Pancreas (tissue), 10 donors: ENCODE measurements at regions not wholly inside any gene's neighbourhood (a gene's known extent, or its start where the extent isn't known, plus 50 kb on each side); places are given as distances from the start of the nearest gene placed in this dataset.

Experiments
- ATAC-seq, 4 donors: fragments of 200-7000 bp; cut with Tn5 transposase; one replicate each; pipeline versions ENCODE4 v1.8.0 to v1.9.1; 2020; ENCODE audit warnings: mild to moderate bottlenecking in 4 of 4, moderate library complexity in 4 of 4
- DNase-seq, 6 donors: peaks; one replicate each; pipeline ENCODE4 v3.0.0-alpha.2; 2020
- FAIRE-seq: peaks from 2 replicates; lab custom pipeline; 2012; peaks lifted over from hg19 to GRCh38; lab: Jason Lieb, UNC
- H3K27ac ChIP-seq, 4 donors: fragments of 200-600 bp; sonication (generic); 1 replicate in 3 of 4; 2 replicates in 1 of 4; pipeline versions ENCODE4 v1.5.0 to v1.8.0; 2020
- H3K27me3 ChIP-seq, 4 donors: fragments of 200-600 bp; one replicate each; pipeline ENCODE4 v1.8.0; 2021
- H3K36me3 ChIP-seq, 3 donors: fragments of 200-600 bp; sonication (generic) in 1 of 3; one replicate each; pipeline versions ENCODE4 v1.5.0 to v1.8.0; 2020 to 2021
- H3K4me1 ChIP-seq, 3 donors: fragments of 200-600 bp; one replicate each; pipeline ENCODE4 v1.8.0; 2021
- H3K4me3 ChIP-seq, 4 donors: fragments of 200-600 bp; sonication (generic) in 2 of 4; one replicate each; pipeline versions ENCODE4 v1.5.0 to v1.8.0; 2020 to 2021
- H3K9me3 ChIP-seq, 4 donors: fragments of 200-600 bp; one replicate each; pipeline ENCODE4 v1.8.0; 2021
- CTCF ChIP-seq, 4 donors: fragments of 200-600 bp; sonication (generic) in 3 of 4; IDR thresholded peaks; one replicate each; pipeline versions ENCODE4 v1.5.0 to v1.8.0; 2021; ENCODE audit warnings: antibody characterized with exemption in 4 of 4
- WGBS, 2 donors: extraction: QIAGEN DNeasy Blood & Tissue Kit; methylation state at CpG; one replicate each; pipeline ENCODE4 v1.1.7; 2013; 5-methylcytosine and 5-hydroxymethylcytosine counted together
- intact Hi-C, 3 donors: fragments of 100-400 bp; cut with DNase I; formaldehyde crosslinking; loops; one replicate each; pipeline versions ENCODE4 v1.11.1 to v1.14.2; 2022
- donor health status: healthy with polysubstance abuse.
- donor health status: DM: no; HTN: no; CAD: no; lungs with moderate emphysema.
- donor health status: DM: no; HTN: no; CAD: no.
- donor health status: control.
- donor health status: control.
- donor health status: Bipolar disorder and iron deficiency.
- donor health status: DM: yes; HTN: yes; CAD: no.
- donor health status: DM: no; HTN: no; CAD: no.
- donor health status: DM: no; HTN: no; CAD: no.
- donor health status: DM: yes; HTN: yes; CAD: no.

- FAIRE-seq (no peak), ATAC-seq (no peak)
These were observed 164.8 kb upstream of the DTNBP1 start for GRCh38 chr6:15827496-15828255.

GRCh38 chr6:15826814-15827318 lies 164.0 kb upstream of the DTNBP1 start:
- no peak for TF ChIP-seq CTCF (IDR thresholded peaks at IDR 0.05)
- FAIRE-seq (no peak), ATAC-seq (no peak), DNase-seq (no peak)
- no peaks in the 10 kb centered on the region for H3K9me3 ChIP-seq
- H3K4me3 ChIP-seq: no peak overlapping the region
- no peak overlapping the region for H3K27ac ChIP-seq
- H3K36me3 ChIP-seq: no peaks in the 10 kb centered on the region
- intact Hi-C loops: no loop called here
- no peaks in the 10 kb centered on the region for H3K27me3 ChIP-seq
- no peaks in the 10 kb centered on the region for H3K4me1 ChIP-seq
- WGBS, 2 donors: 94 to 95% methylated on average over 5 of the region's 5 CpGs

More at GRCh38 chr6:15827496-15828255, 164.8 kb upstream of the DTNBP1 start:
- Histone ChIP-seq H3K36me3 (no peaks in the 10 kb centered on the region), H3K9me3 (no peaks in the 10 kb centered on the region), H3K4me1 (no peaks in the 10 kb centered on the region), H3K27me3 (no peaks in the 10 kb centered on the region), H3K4me3 (no peak overlapping the region), H3K27ac (no peak overlapping the region)
- no peak for TF ChIP-seq CTCF (IDR thresholded peaks at IDR 0.05)
- intact Hi-C loops: no loop called here
- no peak for DNase-seq
- 90 to 94% methylated on average over 8 of the region's 8 CpGs for WGBS, 2 donors

GRCh38 chr6:15825332-15825930 lies 162.6 kb upstream of the DTNBP1 start:
- WGBS, 2 donors: 80 to 88% methylated on average over 8 of the region's 8 CpGs
- FAIRE-seq (no peak), DNase-seq (no peak), ATAC-seq (no peak)
- Histone ChIP-seq H3K27me3 (no peaks in the 10 kb centered on the region), H3K4me1 (no peaks in the 10 kb centered on the region), H3K9me3 (no peaks in the 10 kb centered on the region), H3K36me3 (no peaks in the 10 kb centered on the region), H3K27ac (no peak overlapping the region), H3K4me3 (no peak overlapping the region)
- no peak for TF ChIP-seq CTCF (IDR thresholded peaks at IDR 0.05)
- intact Hi-C loops: no loop called here

- ATAC-seq (no peak), FAIRE-seq (no peak), DNase-seq (no peak)
- TF ChIP-seq CTCF (IDR thresholded peaks at IDR 0.05): no peak
- Histone ChIP-seq H3K4me3 (no peak overlapping the region), H3K27ac (no peak overlapping the region), H3K27me3 (no peaks in the 10 kb centered on the region), H3K4me1 (no peaks in the 10 kb centered on the region), H3K9me3 (no peaks in the 10 kb centered on the region), H3K36me3 (no peaks in the 10 kb centered on the region)
- 72 to 73% methylated on average over 5 of the region's 5 CpGs for WGBS, 2 donors
- intact Hi-C loops: no loop called here
These were observed 162.0 kb upstream of the DTNBP1 start for GRCh38 chr6:15824811-15825210.
